Endothelial cell of umbilical vein (primary cell): ENCODE measurements at regions not wholly inside any gene's neighbourhood (a gene's known extent, or its start where the extent isn't known, plus 50 kb on each side); places are given as distances from the start of the nearest gene placed in this dataset.

Experiments used
- BruUV-seq: library from RNA; stranded (reverse); fragments of 400-500 nt; replicated peaks from 2 replicates; lab custom pipeline; 2021; lab: Mats Ljungman, UMichigan
- CTCF ChIA-PET: fragments of 300-600, 350-600 bp; sonication (Branson Sonifier 250); formaldehyde crosslinking; loops from one replicate; lab custom pipeline; 2021; ENCODE audit warnings: antibody characterized with exemption, inconsistent platforms; lab: Charles Lee
- POLR2A ChIA-PET: fragments of 300-600, 350-600 bp; sonication (Branson Sonifier 250); formaldehyde crosslinking; loops from one replicate; lab custom pipeline; 2021; ENCODE audit warnings: antibody characterized with exemption, inconsistent platforms; lab: Charles Lee
- DNase-seq: peaks from one replicate; pipeline ENCODE4 v3.0.0-alpha.2; 2011; ENCODE audit warnings: low read depth, low spot score
- FAIRE-seq: peaks from 2 replicates; lab custom pipeline; 2011; peaks lifted over from hg19 to GRCh38; lab: Jason Lieb, UNC
- H2AFZ ChIP-seq: 2 replicates; pipeline ENCODE4 v1.6.0; 2012; ENCODE audit warnings: low read depth, low read length, control low read depth, inconsistent platforms
- H3K27ac ChIP-seq: 2 replicates; pipeline ENCODE4 v1.5.1; 2011; ENCODE audit warnings: low read depth, mild to moderate bottlenecking, control low read depth, low read length, moderate library complexity; ENCODE audit not compliant: insufficient read depth
- H3K27me3 ChIP-seq, 2 experiments: 2 replicates each; pipeline versions ENCODE4 v1.6.0 to v1.6.1; 2011; ENCODE audit warnings: low read length in 2 of 2, mixed read lengths in 1 of 2; ENCODE audit not compliant: control insufficient read depth in 2 of 2, insufficient read depth in 2 of 2
- H3K36me3 ChIP-seq, 2 experiments: 2 replicates in 1 of 2; 3 replicates in 1 of 2; pipeline ENCODE4 v1.5.1; 2011; ENCODE audit warnings: low read length in 2 of 2, mild to moderate bottlenecking in 1 of 2, moderate library complexity in 1 of 2; ENCODE audit not compliant: control insufficient read depth in 2 of 2, insufficient read depth in 2 of 2; ENCODE audit errors: extremely low read depth in 1 of 2
- H3K4me1 ChIP-seq: 3 replicates; pipeline ENCODE4 v1.5.1; 2011; ENCODE audit warnings: mild to moderate bottlenecking, low read length; ENCODE audit not compliant: control insufficient read depth, insufficient read depth; ENCODE audit errors: extremely low read depth
- H3K4me2 ChIP-seq: 2 replicates; pipeline ENCODE4 v1.6.1; 2011; ENCODE audit warnings: low read length, control low read depth, mixed read lengths; ENCODE audit not compliant: insufficient read depth
- H3K4me3 ChIP-seq, 3 experiments: fragments of 200-600 bp in 1 of 3; sonication (generic), shearing (Covaris generic) in 1 of 3; replicated peaks in 1 of 3; 2 replicates each; pipeline ENCODE4 v1.5.1; 2011 to 2016; ENCODE audit warnings: control low read depth in 3 of 3, low read length in 3 of 3, mild to moderate bottlenecking in 2 of 3, inconsistent platforms in 1 of 3, low read depth in 1 of 3, moderate library complexity in 1 of 3; ENCODE audit not compliant: insufficient read depth in 1 of 3
- H3K79me2 ChIP-seq: 2 replicates; pipeline ENCODE4 v1.6.0; 2012; ENCODE audit warnings: low read length, inconsistent platforms; ENCODE audit not compliant: control insufficient read depth, insufficient read depth
- H3K9ac ChIP-seq: replicated peaks from 2 replicates; pipeline ENCODE3; 2011; ENCODE audit warnings: low read length, control low read depth; ENCODE audit not compliant: insufficient read depth; ENCODE audit errors: extremely low read depth
- H3K9me1 ChIP-seq: replicated peaks from 3 replicates; pipeline ENCODE4 v1.6.0; 2011; ENCODE audit warnings: mild to moderate bottlenecking, low read length; ENCODE audit not compliant: control insufficient read depth, insufficient read depth; ENCODE audit errors: extremely low read depth
- H3K9me3 ChIP-seq: replicated peaks from 2 replicates; pipeline ENCODE4 v1.5.1; 2012; ENCODE audit warnings: low read length, inconsistent platforms; ENCODE audit not compliant: control insufficient read depth, insufficient read depth
- H4K20me1 ChIP-seq: replicated peaks from 2 replicates; pipeline ENCODE3; 2011; ENCODE audit warnings: mild to moderate bottlenecking, low read length; ENCODE audit not compliant: control insufficient read depth, insufficient read depth; ENCODE audit errors: extremely low read depth
- EZH2 ChIP-seq: IDR thresholded peaks from 2 replicates; pipeline ENCODE4 v1.6.1; 2012; ENCODE audit warnings: borderline replicate concordance, low read depth, mild to moderate bottlenecking, moderate library complexity, low read length, inconsistent platforms; ENCODE audit not compliant: severe bottlenecking
- FOS ChIP-seq: IDR thresholded peaks from 2 replicates; pipeline ENCODE4 v1.6.1; 2011; ENCODE audit warnings: mild to moderate bottlenecking, low read length, moderate library complexity, borderline replicate concordance; ENCODE audit not compliant: insufficient read depth
- GATA2 ChIP-seq: IDR thresholded peaks from 2 replicates; pipeline ENCODE4 v1.7.0; 2011; ENCODE audit warnings: low read depth, mild to moderate bottlenecking, moderate library complexity, mixed read lengths, low read length; ENCODE audit not compliant: insufficient read length, insufficient read depth
- JUN ChIP-seq: IDR thresholded peaks from 2 replicates; pipeline ENCODE4 v1.6.1; 2011; ENCODE audit warnings: borderline replicate concordance, low read depth; ENCODE audit not compliant: insufficient read length, insufficient read depth
- MAX ChIP-seq: IDR thresholded peaks from 2 replicates; pipeline ENCODE4 v1.6.1; 2011; ENCODE audit not compliant: insufficient read depth, insufficient read length
- MYC ChIP-seq: IDR thresholded peaks from one replicate; pipeline ENCODE4 v1.6.1; 2011; ENCODE audit warnings: mild to moderate bottlenecking, low read depth, low read length
- POLR2A ChIP-seq: IDR thresholded peaks from 2 replicates; pipeline ENCODE4 v1.6.1; 2012; ENCODE audit warnings: low read depth, mild to moderate bottlenecking, control low read depth, low read length
- POLR2AphosphoS5 ChIP-seq: IDR thresholded peaks from 2 replicates; pipeline ENCODE4 v1.6.1; 2012; ENCODE audit warnings: low read depth, mild to moderate bottlenecking, control low read depth, low read length, moderate library complexity; ENCODE audit not compliant: insufficient read depth
- dilution Hi-C: fragments of 300-500 bp; cut with MboI; formaldehyde crosslinking; loops from one replicate; pipeline ENCODE4 v1.15.0; 2019; ENCODE audit warnings: low sequenced_read_pairs; ENCODE audit not compliant: extremely low pct_ligation_motif_present
- intact Hi-C: fragments of 100-400 bp; cut with micrococcal nuclease; formaldehyde crosslinking; loops from one replicate; pipeline ENCODE4 v1.10.0; 2022
- TF ChIP-seq, protein P1 (sequence below), 2 donors: IDR thresholded peaks; 1 replicate in 1 of 2; 2 replicates in 1 of 2; pipeline ENCODE4 v1.5.1; 2011; ENCODE audit warnings: low read length in 2 of 2, mild to moderate bottlenecking in 2 of 2, moderate library complexity in 2 of 2, control low read depth in 1 of 2, inconsistent platforms in 1 of 2, low read depth in 1 of 2; ENCODE audit not compliant: insufficient read depth in 1 of 2; ENCODE audit errors: extremely low read depth in 1 of 2

- H3K36me3 ChIP-seq, result no peaks in the 10 kb centered on the region
- CTCF ChIA-PET, result no interaction called here
- H4K20me1 ChIP-seq, result no peaks in the 10 kb centered on the region
- no peaks in the 10 kb centered on the region for H3K4me1 ChIP-seq
- no peak overlapping the region for H3K9ac ChIP-seq
- dilution Hi-C loops, result no loop called here
- BruUV-seq, result no TSS peak
- no peaks in the 10 kb centered on the region for H3K79me2 ChIP-seq
- no peak overlapping the region for H2AFZ ChIP-seq
- no peak overlapping the region for H3K27ac ChIP-seq
- intact Hi-C loops, result no loop called here
- POLR2A ChIA-PET, result no interaction called here
- no peaks in the 10 kb centered on the region for H3K9me1 ChIP-seq
- DNase-seq, result no peak
- no peak overlapping the region for H3K4me2 ChIP-seq
- no peak for FAIRE-seq
- H3K9me3 ChIP-seq, result no peaks in the 10 kb centered on the region
- TF ChIP-seq FOS (no peak), MAX (no peak), EZH2 (no peak), POLR2AphosphoS5 (no peak), JUN (no peak), MYC (no peak), POLR2A (no peak), GATA2 (no peak)
- TF ChIP-seq, protein P1, sequence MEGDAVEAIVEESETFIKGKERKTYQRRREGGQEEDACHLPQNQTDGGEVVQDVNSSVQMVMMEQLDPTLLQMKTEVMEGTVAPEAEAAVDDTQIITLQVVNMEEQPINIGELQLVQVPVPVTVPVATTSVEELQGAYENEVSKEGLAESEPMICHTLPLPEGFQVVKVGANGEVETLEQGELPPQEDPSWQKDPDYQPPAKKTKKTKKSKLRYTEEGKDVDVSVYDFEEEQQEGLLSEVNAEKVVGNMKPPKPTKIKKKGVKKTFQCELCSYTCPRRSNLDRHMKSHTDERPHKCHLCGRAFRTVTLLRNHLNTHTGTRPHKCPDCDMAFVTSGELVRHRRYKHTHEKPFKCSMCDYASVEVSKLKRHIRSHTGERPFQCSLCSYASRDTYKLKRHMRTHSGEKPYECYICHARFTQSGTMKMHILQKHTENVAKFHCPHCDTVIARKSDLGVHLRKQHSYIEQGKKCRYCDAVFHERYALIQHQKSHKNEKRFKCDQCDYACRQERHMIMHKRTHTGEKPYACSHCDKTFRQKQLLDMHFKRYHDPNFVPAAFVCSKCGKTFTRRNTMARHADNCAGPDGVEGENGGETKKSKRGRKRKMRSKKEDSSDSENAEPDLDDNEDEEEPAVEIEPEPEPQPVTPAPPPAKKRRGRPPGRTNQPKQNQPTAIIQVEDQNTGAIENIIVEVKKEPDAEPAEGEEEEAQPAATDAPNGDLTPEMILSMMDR (IDR thresholded peaks at IDR 0.05; ENCODE audit: extremely low read depth in 1 of 2, insufficient read depth in 1 of 2, low read depth in 1 of 2, low read length in 2 of 2), result no peak
- H3K27me3 ChIP-seq, result no peaks in the 10 kb centered on the region
- H3K4me3 ChIP-seq, result no peak overlapping the region
Measured at GRCh38 chr11:135006800-135007199, 594.8 kb upstream of the B3GAT1 start.
